ENCODE measurements at regions not wholly inside any gene's neighbourhood (a gene's known extent, or its start where the extent isn't known, plus 50 kb on each side); places are given as distances from the start of the nearest gene placed in this dataset.

DNA sequence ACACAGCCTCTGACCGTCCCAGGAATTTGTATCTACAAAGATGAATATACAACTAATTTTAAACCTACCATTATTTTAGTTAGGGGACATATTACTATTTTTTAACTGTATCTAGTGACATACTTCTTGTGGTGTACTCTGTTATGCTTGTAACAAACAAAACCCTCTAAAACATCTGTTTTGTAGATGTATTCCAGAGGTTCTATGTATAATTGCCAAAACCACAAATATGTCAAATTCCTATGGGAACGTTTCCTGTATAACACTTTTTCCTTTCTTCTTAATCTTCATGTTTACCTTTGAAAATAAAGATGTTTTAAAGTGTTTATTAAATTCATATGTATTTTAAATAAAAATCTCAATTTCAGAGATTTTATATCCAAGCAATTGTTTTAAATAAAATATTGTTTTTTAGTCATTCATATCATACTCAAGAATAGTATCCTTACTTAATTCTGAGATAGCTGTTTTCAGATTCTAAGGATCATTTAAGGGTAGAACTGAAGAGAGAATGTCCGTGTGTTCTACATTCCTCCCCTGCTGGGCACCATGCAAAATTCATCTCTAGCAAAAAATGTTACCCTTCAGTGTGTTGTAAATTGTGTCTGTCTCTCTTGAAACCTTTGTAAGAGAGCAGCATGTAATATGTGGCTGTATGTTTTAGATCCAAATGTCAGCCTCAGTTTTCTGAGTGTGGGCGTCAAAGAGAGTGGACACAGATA lies 1327.7 kb downstream of the EFNB2 start:
- Histone ChIP-seq H3K27ac (ENCODE audit: extremely low read depth, low read depth, low read length) (no peak overlapping the region), H3K4me3 (ENCODE audit: low read depth, low read length) (no peak overlapping the region), H3K4me1 (ENCODE audit: control insufficient read depth, insufficient read depth, low read length) (no peaks in the 10 kb centered on the region), H3K9me3 (ENCODE audit: control insufficient read depth, insufficient read depth, low read depth, low read length) (no peaks in the 10 kb centered on the region), H3K36me3 (ENCODE audit: control insufficient read depth in 2 of 2, insufficient read depth in 1 of 2, low read length in 2 of 2) (no peaks in the 10 kb centered on the region)
- ChIA-PET POLR2A (no interaction called here), CTCF (interaction anchor here (0.6 kb wide), 1 partner anchor 1585 kb away, joined by 3 read pairs; no protein-coding TSS in a partner anchor)
- TF ChIP-seq BCL11B (tag by site-specific recombination; IDR thresholded peaks at IDR 0.05; ENCODE audit: low read depth) (no peak), ZNF202 (tag by site-specific recombination; IDR thresholded peaks at IDR 0.05; ENCODE audit: borderline replicate concordance) (no peak), ZNF600 (tag by site-specific recombination; IDR thresholded peaks at IDR 0.05) (no peak)

DNA sequence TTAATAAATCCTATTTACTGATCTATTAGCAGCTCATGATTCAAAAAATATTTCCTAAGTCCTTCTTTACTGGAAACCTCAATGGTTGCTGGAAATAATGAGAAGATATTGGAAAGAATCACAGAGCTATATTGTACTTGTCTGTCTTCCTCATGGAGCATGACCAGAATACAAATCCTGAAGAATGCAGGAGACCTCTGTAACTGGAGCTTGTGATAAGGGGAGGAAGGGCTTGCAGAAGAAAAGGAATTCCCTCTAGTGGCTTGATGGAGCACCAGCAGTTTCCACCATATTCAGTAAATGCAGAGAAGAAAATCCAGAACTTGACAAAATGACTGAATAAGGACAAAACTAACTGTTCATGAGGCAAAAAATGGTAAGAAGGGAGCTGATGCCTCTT lies 1333.1 kb downstream of the EFNB2 start:
- no peaks in the 10 kb centered on the region for H3K4me1 ChIP-seq (ENCODE audit: control insufficient read depth, insufficient read depth, low read length)
- TF ChIP-seq ZNF19 (tag by site-specific recombination; IDR thresholded peaks at IDR 0.05; ENCODE audit: low read depth), result no peak
- TF ChIP-seq ZNF747 (tag by site-specific recombination; IDR thresholded peaks at IDR 0.05), result no peak
- TF ChIP-seq, protein P1, sequence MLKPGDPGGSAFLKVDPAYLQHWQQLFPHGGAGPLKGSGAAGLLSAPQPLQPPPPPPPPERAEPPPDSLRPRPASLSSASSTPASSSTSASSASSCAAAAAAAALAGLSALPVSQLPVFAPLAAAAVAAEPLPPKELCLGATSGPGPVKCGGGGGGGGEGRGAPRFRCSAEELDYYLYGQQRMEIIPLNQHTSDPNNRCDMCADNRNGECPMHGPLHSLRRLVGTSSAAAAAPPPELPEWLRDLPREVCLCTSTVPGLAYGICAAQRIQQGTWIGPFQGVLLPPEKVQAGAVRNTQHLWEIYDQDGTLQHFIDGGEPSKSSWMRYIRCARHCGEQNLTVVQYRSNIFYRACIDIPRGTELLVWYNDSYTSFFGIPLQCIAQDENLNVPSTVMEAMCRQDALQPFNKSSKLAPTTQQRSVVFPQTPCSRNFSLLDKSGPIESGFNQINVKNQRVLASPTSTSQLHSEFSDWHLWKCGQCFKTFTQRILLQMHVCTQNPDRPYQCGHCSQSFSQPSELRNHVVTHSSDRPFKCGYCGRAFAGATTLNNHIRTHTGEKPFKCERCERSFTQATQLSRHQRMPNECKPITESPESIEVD (tag by site-specific recombination; IDR thresholded peaks at IDR 0.05), result no peak
- no peak for TF ChIP-seq ZNF658 (tag by site-specific recombination; IDR thresholded peaks at IDR 0.05)
- no peak for TF ChIP-seq ZNF2 (tag by site-specific recombination; IDR thresholded peaks at IDR 0.05)
- TF ChIP-seq, protein P2, sequence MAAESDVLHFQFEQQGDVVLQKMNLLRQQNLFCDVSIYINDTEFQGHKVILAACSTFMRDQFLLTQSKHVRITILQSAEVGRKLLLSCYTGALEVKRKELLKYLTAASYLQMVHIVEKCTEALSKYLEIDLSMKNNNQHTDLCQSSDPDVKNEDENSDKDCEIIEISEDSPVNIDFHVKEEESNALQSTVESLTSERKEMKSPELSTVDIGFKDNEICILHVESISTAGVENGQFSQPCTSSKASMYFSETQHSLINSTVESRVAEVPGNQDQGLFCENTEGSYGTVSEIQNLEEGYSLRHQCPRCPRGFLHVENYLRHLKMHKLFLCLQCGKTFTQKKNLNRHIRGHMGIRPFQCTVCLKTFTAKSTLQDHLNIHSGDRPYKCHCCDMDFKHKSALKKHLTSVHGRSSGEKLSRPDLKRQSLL (tag by site-specific recombination; IDR thresholded peaks at IDR 0.05), result no peak
- TF ChIP-seq, protein P3, sequence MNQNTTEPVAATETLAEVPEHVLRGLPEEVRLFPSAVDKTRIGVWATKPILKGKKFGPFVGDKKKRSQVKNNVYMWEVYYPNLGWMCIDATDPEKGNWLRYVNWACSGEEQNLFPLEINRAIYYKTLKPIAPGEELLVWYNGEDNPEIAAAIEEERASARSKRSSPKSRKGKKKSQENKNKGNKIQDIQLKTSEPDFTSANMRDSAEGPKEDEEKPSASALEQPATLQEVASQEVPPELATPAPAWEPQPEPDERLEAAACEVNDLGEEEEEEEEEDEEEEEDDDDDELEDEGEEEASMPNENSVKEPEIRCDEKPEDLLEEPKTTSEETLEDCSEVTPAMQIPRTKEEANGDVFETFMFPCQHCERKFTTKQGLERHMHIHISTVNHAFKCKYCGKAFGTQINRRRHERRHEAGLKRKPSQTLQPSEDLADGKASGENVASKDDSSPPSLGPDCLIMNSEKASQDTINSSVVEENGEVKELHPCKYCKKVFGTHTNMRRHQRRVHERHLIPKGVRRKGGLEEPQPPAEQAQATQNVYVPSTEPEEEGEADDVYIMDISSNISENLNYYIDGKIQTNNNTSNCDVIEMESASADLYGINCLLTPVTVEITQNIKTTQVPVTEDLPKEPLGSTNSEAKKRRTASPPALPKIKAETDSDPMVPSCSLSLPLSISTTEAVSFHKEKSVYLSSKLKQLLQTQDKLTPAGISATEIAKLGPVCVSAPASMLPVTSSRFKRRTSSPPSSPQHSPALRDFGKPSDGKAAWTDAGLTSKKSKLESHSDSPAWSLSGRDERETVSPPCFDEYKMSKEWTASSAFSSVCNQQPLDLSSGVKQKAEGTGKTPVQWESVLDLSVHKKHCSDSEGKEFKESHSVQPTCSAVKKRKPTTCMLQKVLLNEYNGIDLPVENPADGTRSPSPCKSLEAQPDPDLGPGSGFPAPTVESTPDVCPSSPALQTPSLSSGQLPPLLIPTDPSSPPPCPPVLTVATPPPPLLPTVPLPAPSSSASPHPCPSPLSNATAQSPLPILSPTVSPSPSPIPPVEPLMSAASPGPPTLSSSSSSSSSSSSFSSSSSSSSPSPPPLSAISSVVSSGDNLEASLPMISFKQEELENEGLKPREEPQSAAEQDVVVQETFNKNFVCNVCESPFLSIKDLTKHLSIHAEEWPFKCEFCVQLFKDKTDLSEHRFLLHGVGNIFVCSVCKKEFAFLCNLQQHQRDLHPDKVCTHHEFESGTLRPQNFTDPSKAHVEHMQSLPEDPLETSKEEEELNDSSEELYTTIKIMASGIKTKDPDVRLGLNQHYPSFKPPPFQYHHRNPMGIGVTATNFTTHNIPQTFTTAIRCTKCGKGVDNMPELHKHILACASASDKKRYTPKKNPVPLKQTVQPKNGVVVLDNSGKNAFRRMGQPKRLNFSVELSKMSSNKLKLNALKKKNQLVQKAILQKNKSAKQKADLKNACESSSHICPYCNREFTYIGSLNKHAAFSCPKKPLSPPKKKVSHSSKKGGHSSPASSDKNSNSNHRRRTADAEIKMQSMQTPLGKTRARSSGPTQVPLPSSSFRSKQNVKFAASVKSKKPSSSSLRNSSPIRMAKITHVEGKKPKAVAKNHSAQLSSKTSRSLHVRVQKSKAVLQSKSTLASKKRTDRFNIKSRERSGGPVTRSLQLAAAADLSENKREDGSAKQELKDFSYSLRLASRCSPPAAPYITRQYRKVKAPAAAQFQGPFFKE (tag by site-specific recombination; IDR thresholded peaks at IDR 0.05; ENCODE audit: borderline replicate concordance), result no peak
- TF ChIP-seq RBAK (tag by site-specific recombination; IDR thresholded peaks at IDR 0.05), result no peak
- TF ChIP-seq ZNF416 (tag by site-specific recombination; IDR thresholded peaks at IDR 0.05), result no peak
- TF ChIP-seq ZNF37A (tag by site-specific recombination; IDR thresholded peaks at IDR 0.05), result no peak
- TF ChIP-seq ZNF776 (tag by site-specific recombination; IDR thresholded peaks at IDR 0.05; ENCODE audit: borderline replicate concordance), result no peak
- H3K4me3 ChIP-seq (ENCODE audit: low read depth, low read length), result no peak overlapping the region
- ChIA-PET POLR2A (no interaction called here), CTCF (interaction anchor here (0.6 to 1.0 kb wide), 10 partner anchors 32 to 1368 kb away, joined by 3 to 5 read pairs (median 3); no protein-coding TSS in a partner anchor)
- H3K27ac ChIP-seq (ENCODE audit: extremely low read depth, low read depth, low read length), result no peak overlapping the region
- no peaks in the 10 kb centered on the region for H3K9me3 ChIP-seq (ENCODE audit: control insufficient read depth, insufficient read depth, low read depth, low read length)
- no peaks in the 10 kb centered on the region for H3K36me3 ChIP-seq (ENCODE audit: control insufficient read depth in 2 of 2, insufficient read depth in 1 of 2, low read length in 2 of 2)
